DOHH2 (cell line): ENCODE measurements at regions not wholly inside any gene's neighbourhood (a gene's known extent, or its start where the extent isn't known, plus 50 kb on each side); places are given as distances from the start of the nearest gene placed in this dataset.
"Not testable (repeated sequence)": the region's sequence is repeated elsewhere in the genome, so short reads cannot be mapped to it uniquely, and the experiment has no call there.

Experiments used
- H3F3A ChIP-seq: fragments of 200-600 bp; sonication (generic), shearing (Covaris generic); 2 replicates; pipeline ENCODE4 v1.6.0; 2016; ENCODE audit warnings: antibody characterized with exemption, mild to moderate bottlenecking; ENCODE audit not compliant: control insufficient read depth, insufficient read depth
- H3K27ac ChIP-seq: fragments of 200-600 bp; sonication (generic); 2 replicates; pipeline ENCODE4 v1.5.1; 2014; ENCODE audit warnings: low read depth, mild to moderate bottlenecking, low read length, moderate library complexity
- H3K27me3 ChIP-seq: fragments of 200-600 bp; sonication (generic); 2 replicates; pipeline ENCODE4 v1.6.1; 2014; ENCODE audit warnings: mild to moderate bottlenecking, low read length, mixed read lengths; ENCODE audit not compliant: control insufficient read depth
- H3K36me3 ChIP-seq: fragments of 200-600 bp; sonication (generic); 2 replicates; pipeline ENCODE4 v1.6.1; 2014; ENCODE audit warnings: mild to moderate bottlenecking, low read length, moderate library complexity, mixed read lengths; ENCODE audit not compliant: control insufficient read depth
- H3K4me1 ChIP-seq: fragments of 200-600 bp; sonication (generic); 2 replicates; pipeline ENCODE4 v1.6.1; 2014; ENCODE audit warnings: mild to moderate bottlenecking, low read length, mixed read lengths; ENCODE audit not compliant: control insufficient read depth
- H3K4me2 ChIP-seq: fragments of 200-600 bp; sonication (generic); 2 replicates; pipeline ENCODE4 v1.6.0; 2014; ENCODE audit warnings: mild to moderate bottlenecking, low read length, moderate library complexity
- H3K4me3 ChIP-seq: fragments of 200-600 bp; sonication (generic); 2 replicates; pipeline ENCODE4 v1.5.1; 2014; ENCODE audit warnings: mild to moderate bottlenecking, low read length, mixed read lengths
- H3K79me2 ChIP-seq: fragments of 200-600 bp; sonication (generic); 2 replicates; pipeline ENCODE4 v1.6.1; 2014; ENCODE audit warnings: mild to moderate bottlenecking, low read length, mixed read lengths; ENCODE audit not compliant: control insufficient read depth
- H3K9me2 ChIP-seq: fragments of 200-600 bp; sonication (generic); replicated peaks from 2 replicates; pipeline ENCODE4 v1.6.1; 2014; ENCODE audit warnings: mild to moderate bottlenecking, low read length, mixed read lengths; ENCODE audit not compliant: control insufficient read depth
- H3K9me3 ChIP-seq: fragments of 200-600 bp; sonication (generic); 2 replicates; pipeline ENCODE4 v1.6.1; 2014; ENCODE audit warnings: antibody characterized with exemption, low read length, mixed read lengths; ENCODE audit not compliant: control insufficient read depth, insufficient read depth
- H4K20me1 ChIP-seq: fragments of 200-600 bp; sonication (generic); 2 replicates; pipeline ENCODE4 v1.6.0; 2014; ENCODE audit warnings: low read depth, mild to moderate bottlenecking, antibody characterized with exemption, low read length, moderate library complexity; ENCODE audit not compliant: control insufficient read depth, insufficient read depth
- EZH2phosphoT487 ChIP-seq: fragments of 200-600 bp; sonication (generic); IDR thresholded peaks from 2 replicates; pipeline ENCODE4 v1.6.1; 2017; ENCODE audit warnings: borderline replicate concordance, mild to moderate bottlenecking, antibody characterized with exemption, low read length, moderate library complexity, mixed read lengths
- TF ChIP-seq, protein P1 (sequence below): fragments of 200-600 bp; sonication (generic); IDR thresholded peaks from one replicate; pipeline ENCODE4 v1.5.1; 2014; ENCODE audit warnings: antibody characterized with exemption, mild to moderate bottlenecking, low read depth, low read length; ENCODE audit not compliant: poor library complexity, severe bottlenecking

DNA sequence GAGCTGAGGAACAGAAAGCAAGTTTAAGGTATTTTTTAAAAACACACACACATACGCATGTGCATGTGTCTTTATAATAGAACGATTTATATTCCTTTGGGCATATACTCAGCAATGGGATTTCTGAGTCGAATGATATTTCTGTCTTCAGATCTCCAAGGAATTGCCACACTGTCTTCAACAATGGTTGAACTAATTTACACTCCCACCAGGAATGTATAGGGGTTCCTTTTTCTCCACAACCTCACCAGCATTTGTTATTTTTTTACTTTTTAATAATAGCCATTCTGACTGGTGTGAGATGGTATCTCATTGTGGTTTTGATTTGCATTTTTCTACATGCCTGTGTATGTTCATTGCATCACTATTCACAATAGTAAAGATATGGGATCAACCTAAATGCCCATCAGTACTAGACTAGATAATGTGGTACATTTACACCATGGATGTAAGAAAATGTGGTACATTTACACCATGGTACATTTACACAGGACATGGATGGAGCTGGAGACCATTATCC lies 60.3 kb upstream of the MAP3K1 start:
- H3K27ac ChIP-seq: no peak overlapping the region

DNA sequence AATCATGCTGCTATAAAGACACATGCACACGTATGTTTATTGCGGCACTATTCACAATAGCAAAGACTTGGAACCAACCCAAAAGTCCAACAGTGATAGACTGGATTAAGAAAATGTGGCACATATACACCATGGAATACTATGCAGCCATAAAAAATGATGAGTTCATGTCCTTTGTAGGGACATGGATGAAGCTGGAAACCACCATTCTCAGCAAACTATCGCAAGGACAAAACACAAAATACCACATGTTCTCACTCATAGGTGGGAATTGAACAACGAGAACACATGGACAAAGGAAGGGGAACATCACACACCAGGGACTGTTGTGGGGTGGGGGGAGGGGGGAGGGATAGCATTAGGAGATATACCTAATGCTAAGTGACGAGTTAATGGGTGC lies 61.8 kb upstream of the MAP3K1 start:
- not testable (repeated sequence) for H3K4me2 ChIP-seq, H3K27ac ChIP-seq, H3F3A ChIP-seq, H3K36me3 ChIP-seq, H3K9me3 ChIP-seq, H3K79me2 ChIP-seq, H3K9me2 ChIP-seq, H4K20me1 ChIP-seq, H3K27me3 ChIP-seq, H3K4me3 ChIP-seq
- peaks cover 46% of the 10 kb centered on the region for H3K4me1 ChIP-seq

More for the DNA sequence above, 60.3 kb upstream of the MAP3K1 start:
- Histone ChIP-seq H3F3A (no peaks in the 10 kb centered on the region), H3K4me2 (no peak overlapping the region), H3K79me2 (no peaks in the 10 kb centered on the region), H3K27me3 (no peaks in the 10 kb centered on the region), H3K9me3 (no peaks in the 10 kb centered on the region), H3K4me3 (no peak overlapping the region), H3K36me3 (no peaks in the 10 kb centered on the region), H3K9me2 (no peaks in the 10 kb centered on the region), H4K20me1 (no peaks in the 10 kb centered on the region), H3K4me1 (peaks cover 37% of the 10 kb centered on the region)
- TF ChIP-seq, protein P1, sequence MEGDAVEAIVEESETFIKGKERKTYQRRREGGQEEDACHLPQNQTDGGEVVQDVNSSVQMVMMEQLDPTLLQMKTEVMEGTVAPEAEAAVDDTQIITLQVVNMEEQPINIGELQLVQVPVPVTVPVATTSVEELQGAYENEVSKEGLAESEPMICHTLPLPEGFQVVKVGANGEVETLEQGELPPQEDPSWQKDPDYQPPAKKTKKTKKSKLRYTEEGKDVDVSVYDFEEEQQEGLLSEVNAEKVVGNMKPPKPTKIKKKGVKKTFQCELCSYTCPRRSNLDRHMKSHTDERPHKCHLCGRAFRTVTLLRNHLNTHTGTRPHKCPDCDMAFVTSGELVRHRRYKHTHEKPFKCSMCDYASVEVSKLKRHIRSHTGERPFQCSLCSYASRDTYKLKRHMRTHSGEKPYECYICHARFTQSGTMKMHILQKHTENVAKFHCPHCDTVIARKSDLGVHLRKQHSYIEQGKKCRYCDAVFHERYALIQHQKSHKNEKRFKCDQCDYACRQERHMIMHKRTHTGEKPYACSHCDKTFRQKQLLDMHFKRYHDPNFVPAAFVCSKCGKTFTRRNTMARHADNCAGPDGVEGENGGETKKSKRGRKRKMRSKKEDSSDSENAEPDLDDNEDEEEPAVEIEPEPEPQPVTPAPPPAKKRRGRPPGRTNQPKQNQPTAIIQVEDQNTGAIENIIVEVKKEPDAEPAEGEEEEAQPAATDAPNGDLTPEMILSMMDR: no peak
- TF ChIP-seq EZH2phosphoT487: no peak

DNA sequence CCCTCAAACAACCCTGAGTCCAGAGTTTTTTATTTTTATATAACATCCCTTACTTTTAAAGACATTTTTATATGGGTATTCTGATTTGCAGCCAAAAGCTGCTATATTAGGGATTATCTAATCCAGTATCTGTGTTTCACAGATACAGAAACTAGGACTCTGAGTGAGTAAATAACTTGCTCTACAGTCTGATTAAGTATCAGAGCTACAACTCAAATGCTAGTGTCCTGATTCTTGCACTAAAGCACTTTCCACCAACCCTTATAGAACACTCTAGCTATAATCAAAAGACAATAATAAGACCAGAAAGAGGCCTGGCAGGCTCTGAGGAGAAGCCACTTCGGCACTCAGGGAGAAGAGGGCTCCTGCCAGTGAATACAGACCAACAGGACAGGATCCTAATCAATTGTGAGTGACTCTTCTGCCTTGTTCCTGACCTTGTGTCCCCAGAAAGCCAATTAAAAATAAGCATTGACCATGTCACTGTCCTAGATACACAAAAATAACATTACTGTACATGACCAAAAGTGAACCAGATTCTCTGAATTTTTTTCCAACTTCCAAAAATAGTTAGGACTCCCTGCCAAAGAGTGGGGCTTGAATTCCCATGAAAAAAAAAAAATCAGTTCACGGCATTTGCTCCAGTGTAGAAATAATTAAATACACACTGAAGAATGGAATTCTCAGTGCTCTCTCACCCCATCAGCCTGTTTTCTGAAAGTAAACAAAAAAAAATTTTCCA lies 63.6 kb upstream of the MAP3K1 start:
- no peak overlapping the region for H3K4me2 ChIP-seq
- H3K9me3 ChIP-seq: no peaks in the 10 kb centered on the region
- no peaks in the 10 kb centered on the region for H3K27me3 ChIP-seq
- H3K9me2 ChIP-seq: no peaks in the 10 kb centered on the region
- no peaks in the 10 kb centered on the region for H3K36me3 ChIP-seq
- no peak overlapping the region for H3K27ac ChIP-seq
- no peak overlapping the region for H3K4me3 ChIP-seq
- no peaks in the 10 kb centered on the region for H3F3A ChIP-seq
- no peaks in the 10 kb centered on the region for H4K20me1 ChIP-seq
- no peaks in the 10 kb centered on the region for H3K79me2 ChIP-seq
- H3K4me1 ChIP-seq: peaks cover 56% of the 10 kb centered on the region
- TF ChIP-seq EZH2phosphoT487: no peak
- TF ChIP-seq, protein P1: no peak

DNA sequence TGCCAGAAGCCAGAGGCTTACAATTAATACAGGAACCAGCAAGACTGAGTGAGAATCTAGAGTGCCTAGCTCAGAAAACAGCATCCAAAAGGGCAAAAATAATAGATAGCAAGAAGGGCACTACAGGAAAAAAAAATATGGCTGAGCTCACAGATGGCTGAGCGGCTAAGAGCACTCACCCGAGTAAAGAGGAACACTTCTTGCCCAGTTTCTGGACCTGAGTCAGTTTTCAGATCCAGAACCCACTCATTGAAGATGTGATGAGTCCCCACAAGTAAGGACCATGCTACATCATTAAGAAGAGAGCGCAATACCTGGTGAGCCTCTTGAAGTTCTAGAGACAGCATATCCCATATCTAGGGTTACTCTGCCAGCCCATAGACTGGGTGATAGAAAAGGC lies 65.5 kb upstream of the MAP3K1 start:
- Histone ChIP-seq H3K9me3 (no peaks in the 10 kb centered on the region), H3F3A (peaks cover 11% of the 10 kb centered on the region), H3K79me2 (no peaks in the 10 kb centered on the region), H3K27me3 (no peaks in the 10 kb centered on the region), H3K36me3 (no peaks in the 10 kb centered on the region), H3K9me2 (no peaks in the 10 kb centered on the region), H3K27ac (no peak overlapping the region), H3K4me1 (peaks cover 56% of the 10 kb centered on the region), H4K20me1 (no peaks in the 10 kb centered on the region), H3K4me3 (no peak overlapping the region), H3K4me2 (no peak overlapping the region)
- TF ChIP-seq, protein P1: no peak
- TF ChIP-seq EZH2phosphoT487: no peak
